NCI-H526 (cell line): ENCODE measurements at regions not wholly inside any gene's neighbourhood (a gene's known extent, or its start where the extent isn't known, plus 50 kb on each side); places are given as distances from the start of the nearest gene placed in this dataset.

Source experiments
- DNase-seq, 2 experiments: peaks; one replicate each; lab custom pipeline; 2025; lab: John Stamatoyannopoulos, UW

DNA sequence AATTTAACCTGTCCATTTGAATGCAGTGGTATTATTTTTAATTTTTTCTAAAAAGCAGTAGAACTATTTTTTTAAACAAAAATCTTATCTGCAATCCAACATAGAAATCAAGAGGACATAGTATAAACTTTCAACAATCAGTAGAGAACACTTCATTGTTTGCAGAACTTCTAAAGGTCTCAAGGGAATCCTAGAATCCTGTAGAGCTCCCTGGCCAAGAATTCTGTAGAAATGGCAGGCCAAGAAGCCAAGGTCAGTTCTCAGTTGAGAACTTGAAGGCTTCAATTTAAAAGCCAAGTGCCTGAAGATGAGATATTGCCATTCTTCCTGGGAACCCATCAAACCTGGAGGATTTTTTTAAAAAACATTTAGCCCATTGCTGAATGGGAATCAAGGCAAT is 199.2 kb upstream of the KLF4 start:
- no peak for DNase-seq

DNA sequence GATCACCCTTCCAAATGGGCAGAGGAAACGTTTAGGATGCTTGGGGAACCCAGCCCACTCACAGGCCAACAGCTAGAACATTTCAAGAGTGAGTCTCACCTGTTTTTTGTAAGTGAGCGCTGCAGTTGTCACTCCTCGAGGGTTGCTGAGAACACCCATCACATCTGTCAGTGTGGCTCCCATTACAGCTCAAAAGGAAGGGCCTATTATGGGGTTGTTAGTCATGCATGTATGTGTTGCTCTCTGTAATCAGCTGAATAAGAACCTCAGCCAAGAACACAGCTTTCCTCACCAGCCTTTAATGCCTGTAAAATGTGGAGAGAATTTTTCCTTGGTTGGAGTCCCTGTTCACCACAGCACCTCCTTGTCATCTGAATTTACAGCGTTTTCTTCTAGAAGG is 196.3 kb upstream of the KLF4 start:
- no peak for DNase-seq

DNA sequence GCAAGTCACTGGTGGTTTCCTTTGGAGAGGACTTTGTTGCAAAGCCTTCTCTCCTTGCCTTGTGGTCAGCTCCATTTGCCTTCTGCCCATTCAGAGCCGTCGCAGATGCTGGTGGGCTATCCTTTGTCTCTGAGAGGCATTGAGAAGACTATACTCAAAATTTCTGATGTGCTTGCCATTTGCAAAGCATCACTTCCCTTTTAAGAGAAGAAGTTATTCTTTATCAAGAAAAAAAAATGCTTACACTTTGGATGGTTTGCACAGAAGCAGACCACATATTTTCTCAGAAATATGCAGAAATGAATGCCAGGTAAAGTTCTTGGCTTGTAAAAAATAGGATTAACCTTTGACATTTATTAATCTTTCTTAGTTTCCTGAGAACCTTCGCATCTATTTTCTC is 195.8 kb upstream of the KLF4 start:
- no peak for DNase-seq

DNA sequence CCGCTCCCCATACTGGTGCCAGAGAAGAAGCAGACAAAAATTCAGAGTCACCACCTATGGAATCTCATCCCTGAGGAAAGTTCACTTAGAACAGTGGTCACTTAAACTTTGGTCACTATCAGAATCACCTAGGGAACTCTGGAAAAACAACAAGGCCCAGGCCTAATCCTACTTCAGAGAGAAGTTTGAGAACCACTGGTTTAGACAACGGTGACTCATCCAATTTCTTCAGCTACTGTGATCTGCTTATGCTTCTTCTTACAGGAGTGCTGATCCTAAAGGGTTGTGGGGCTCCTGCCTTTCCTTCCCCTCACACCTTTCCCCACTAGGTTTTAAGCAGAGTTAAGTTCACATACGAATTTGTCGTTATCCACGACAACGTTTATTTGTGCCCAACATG is 194.7 kb upstream of the KLF4 start:
- no peak for DNase-seq

DNA sequence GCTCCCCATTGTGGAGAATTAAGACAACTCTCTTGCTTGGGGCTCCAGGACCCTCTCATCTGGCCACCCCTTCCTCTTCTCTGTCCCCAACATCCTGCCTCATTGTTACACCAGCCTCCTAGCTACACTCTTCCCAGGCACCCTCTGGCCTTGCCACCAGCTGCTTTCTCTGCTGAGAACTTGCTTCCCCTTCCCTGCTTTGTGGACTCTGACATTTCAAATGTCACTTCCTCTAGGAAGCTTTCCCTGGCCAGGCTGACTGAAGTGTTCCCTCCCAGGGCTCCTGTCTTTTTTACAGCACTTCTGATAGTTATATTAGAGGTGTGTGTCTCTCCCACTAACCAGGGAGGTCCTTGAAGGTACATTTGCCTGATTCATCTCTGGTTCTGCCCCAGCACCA is 194.0 kb upstream of the KLF4 start:
- no peak for DNase-seq

DNA sequence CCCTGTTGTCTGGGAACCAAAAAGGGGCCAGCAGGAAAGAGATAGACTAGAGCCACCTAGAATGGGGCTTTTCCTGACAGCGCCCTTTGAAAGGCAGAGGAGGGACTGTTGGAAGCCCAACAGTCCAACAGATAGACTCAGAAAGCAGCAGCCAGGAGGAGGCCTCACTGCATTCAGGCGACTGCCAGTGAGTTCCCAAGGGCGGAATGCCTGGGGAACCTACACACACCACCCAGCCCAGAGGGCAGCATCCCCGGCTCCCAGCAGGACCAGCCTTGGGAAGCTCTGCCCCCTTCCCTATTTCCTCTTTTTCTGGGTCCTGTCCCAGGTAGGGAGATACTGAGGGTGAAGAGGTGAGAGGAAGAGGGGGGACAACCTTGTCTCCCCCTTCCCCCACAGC is 192.4 kb upstream of the KLF4 start:
- no peak for DNase-seq

DNA sequence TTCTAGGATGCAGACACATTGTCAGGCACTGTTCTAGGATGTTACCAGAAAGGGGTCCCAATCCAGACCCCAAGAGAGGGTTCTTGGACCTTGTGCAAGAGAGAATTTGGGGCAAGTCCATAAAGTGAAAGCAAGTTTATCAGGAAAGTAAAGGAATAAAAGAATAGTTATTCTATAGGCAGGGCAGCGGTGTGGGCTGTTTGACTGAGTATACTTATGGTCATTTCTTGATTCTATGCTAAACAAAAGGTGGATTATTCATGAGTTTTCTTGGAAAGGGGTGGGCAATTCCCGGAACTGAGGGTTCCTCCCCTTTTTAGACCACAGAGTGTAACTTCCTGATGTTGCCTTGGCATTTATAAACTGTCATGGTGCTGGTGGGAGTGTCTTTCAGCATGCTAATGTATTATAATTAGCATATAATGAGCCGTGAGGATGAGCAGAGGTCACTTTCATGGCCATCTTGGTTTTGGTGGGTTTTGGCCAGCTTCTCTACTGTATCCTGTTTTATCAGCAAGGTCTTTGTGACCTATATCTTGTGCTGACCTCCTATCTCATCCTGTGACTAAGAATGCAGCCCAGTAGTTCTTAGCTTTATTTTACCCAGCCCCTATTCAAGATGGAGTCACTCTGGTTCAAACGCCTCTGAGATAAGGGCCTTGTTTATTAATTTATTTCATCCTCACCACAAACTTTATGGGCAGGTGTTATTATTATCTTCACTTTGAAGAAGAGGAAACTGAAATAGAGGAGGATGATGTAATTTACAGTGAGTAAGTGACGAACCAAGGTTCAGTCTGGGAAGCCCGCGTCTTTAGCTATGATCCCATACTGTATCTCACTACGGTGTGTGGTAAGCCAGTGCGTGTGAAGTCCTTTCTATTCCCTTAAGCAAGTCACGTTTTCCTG is 186.0 kb upstream of the KLF4 start:
- no peak for DNase-seq

DNA sequence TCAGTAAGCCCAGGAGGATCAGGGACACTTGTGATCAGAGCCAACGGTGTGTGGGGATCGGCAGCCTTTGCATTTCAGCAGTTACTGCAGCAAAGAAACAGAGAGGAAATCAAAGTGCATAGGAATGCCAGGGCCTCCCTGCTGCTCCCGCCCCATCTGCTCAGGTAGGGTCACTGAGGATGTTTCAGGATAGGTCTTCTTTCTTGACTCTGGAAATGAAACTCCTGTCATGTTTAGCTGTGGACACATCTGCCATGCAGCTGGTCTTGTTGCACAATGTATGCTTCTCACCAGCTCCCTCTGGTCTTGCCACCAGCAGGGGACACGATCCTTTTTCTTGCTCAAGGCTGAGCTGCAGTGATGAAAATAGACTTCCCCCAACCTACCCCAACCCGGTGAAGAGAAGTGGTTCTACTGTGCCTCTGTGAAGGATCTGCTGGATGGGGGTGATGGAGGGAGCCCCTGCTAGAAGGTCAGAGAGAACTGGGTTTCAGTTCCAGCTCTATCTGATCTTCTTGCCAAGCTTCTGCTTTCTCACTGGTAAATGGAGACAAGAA is 185.2 kb upstream of the KLF4 start:
- no peak for DNase-seq

DNA sequence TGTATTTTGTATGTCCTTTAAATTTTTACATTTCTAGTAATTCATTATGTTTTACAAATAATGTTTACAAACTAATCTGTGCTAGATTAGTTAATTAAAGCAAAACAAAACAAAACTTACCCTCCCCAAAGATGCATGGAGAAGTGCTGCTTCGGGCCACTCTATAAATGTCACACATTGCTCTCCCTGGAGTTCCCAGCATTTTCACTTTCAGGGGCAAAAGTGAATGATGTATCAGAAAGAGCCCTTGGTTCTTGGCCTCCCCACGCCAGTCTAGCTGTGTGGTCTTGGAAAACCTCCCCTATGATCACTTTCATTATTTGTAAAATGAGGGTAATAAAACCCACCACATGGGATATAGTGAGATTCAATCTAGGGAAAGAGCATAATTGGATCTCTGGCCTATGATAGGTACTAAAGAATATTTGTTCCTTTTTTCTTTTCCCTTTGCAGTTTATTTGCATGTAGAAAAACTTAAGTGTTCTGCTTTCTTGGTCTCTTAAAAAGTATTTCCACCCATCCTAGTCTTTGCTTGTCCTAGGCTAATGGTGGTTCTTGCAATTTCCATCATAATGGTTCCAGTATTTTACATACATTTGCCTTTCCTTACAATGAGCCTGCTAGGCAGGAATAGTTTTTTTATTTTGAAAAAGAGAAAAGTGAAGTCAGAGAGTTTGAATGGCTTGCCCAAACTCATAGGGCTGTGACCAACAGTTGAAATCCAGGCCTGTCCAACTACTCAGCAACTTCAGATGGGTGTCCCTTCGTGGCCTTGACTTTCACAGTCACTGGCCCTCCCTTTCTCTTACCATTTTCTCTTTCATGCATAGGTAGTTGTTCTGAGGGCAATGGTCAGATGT is 184.5 kb upstream of the KLF4 start:
- DNase-seq, result no peak

DNA sequence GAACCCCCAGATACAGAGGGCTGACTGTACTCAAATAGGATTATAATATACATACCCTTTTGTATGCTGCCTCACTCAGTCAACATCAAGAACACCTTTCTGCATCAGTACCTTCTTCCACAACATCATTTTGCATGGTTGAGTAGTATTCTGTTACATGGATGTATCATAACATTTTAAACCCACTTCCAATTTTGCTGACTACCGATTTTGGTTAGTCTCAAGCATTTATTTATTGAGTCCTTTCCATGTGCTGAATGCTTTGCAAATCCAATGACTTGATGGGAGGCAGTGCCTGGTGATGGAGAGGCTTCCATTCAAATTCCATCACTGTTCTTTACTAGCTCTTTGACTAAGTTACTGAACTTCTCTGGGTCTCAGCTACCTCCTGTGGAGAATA is 182.0 kb upstream of the KLF4 start:
- DNase-seq, result no peak

DNA sequence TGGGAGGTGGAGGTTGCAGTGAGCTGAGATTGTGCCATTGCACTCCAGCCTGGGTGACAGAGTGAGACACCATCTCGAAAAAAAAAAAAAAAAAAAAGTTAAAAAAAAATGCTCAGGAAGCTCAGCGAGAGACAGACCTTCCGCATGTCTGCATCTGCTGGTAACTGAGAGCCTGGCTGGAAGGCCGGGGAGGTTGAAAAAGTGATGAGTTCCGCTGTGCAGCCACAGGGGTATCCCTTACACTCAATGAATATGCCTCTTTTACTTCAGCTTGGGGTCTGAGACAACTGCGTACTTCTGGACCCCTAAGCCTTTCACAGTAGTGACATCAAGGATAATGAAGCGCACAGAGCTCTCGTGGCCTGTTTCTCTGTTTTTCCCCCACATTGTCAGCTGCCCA is 179.9 kb upstream of the KLF4 start:
- DNase-seq, result no peak

DNA sequence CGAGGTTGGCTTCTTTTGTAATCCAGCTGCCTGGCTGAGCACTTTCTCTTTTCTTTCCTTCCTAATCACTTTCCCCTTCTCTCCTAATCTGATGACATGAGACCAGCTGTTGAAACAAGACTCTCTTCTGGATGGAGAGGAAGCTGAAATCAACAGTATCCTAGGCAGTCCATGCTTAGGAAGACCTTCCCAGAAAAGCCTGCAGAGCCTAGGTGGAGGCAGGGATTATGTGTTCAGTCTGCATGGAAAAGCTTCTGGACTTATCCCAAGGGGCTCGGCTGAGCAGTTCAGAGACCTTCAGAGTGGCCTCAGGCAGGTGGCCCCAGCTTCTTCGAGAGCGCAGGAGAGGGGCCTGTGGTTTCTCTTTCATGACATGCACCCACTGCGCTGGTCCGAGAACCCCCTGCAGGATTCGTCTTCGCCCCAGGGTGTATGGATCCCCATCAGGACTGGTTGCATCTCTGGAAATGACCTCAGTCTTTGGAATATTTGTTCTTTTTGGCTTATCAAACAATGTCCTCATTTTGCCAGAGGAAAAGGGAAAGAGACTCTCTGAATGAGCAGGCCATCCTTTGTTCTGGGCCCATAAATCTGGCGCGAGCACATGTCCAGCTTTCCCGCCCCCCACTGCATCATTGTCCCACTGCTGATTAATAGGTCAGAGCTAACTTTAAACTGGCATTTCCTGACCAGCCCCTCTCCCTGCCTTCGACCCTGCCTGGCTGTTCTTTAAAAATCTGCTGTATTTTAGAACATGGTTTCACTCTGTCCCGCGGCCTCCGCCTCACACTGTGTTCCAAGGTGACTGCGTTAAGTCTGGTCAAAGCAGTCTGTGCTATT is 177.9 kb upstream of the KLF4 start:
- DNase-seq, result no peak

DNA sequence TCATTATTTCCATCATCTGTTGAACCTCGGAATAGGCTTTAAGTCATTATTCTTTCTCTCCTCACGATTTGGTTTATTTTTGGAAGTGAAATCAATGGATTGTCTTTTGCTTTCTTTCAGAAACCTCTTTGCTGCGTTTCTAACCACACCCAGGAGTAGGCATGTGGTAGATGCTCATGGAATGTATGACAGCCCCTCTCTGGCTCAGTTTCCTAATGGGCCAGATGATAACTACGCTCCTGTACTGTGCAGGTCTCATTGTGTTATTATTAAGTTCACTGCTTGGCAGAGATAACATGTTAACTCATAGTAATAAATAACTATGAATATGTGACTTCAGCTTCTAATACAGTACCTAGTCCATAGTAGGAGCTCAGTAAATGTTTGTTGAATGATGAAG is 175.5 kb upstream of the KLF4 start:
- no peak for DNase-seq

DNA sequence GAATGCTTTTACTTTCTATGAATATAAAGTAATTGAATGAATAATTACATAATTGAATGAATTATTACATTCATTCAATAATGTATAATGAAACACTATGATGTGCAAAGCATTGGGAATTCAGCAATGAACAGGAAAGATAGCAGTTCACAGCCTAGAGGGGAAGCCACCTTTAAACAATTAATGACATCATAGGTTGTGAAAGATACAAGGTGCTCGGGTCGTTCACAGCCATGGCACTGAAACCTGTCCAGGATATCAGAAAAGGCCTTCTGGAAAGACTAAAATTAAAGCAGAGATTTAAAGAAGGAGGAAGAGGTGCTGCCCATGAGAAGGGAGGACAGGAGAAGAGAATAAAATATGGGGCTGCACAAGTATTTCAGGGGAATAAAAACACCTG is 171.4 kb upstream of the KLF4 start:
- no peak for DNase-seq

DNA sequence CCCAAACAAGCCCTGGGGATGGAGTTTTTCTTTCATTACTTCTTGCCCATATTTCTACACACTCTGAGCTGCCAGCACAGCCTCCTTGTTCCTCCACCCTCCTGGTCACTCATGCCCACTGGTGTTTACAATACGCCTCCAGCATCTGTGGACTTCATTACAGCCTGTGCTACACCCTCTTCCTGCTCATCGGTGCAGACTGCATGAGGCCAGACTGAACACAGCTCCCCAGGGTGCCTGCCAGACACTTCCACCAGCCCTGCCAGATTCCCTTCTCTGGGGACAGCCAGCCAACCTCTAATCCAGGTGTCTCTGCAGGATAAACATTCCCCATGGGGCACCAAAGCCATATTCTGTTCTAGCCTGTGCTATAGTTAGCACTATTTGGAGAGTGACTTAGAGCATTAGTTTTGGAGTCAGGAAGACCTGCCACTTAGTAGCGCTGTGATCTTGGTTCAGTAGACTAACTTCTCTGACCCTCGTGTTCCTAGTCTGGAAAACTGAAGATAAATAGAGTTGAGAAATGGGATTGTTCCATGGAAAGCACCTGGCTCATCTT is 163.8 kb upstream of the KLF4 start:
- DNase-seq, result no peak

DNA sequence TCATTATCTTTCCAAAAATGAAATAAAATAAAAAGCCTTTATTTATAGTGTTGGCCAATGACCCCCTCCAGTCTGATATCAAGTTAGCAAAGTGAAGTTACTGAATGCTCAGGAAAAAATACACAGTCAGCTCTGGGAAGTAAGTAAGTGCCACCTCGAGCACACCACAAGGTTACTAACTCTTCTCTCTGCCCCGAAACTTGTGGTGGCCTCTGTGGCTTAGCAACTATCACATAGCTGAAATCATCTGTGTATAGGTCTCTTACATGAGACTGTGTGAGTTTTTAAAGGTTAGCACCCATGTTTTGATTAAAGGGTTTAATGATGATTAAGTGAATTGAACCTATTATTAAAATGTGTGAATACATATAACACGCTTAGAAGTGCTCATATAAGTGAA is 161.4 kb upstream of the KLF4 start:
- DNase-seq, result no peak

DNA sequence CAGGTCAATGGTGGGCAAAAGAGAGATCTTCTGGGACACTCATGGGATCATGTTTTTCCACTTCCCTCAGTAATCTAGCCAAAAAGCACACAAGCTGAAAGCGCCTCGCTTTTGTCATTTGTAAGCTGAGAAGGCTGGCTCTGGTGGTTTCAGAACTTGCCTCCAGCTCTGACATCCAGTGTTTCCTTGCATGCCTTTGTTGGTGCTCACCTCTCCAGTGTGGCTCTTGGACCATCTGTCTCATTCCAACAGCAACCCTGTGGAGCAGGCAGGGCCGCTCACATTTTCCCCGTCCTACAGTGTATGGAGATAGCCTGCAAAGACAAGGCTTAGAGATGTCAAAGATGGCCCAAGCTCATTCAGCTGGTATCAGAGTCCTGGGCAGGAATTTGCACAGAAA is 160.8 kb upstream of the KLF4 start:
- no peak for DNase-seq

DNA sequence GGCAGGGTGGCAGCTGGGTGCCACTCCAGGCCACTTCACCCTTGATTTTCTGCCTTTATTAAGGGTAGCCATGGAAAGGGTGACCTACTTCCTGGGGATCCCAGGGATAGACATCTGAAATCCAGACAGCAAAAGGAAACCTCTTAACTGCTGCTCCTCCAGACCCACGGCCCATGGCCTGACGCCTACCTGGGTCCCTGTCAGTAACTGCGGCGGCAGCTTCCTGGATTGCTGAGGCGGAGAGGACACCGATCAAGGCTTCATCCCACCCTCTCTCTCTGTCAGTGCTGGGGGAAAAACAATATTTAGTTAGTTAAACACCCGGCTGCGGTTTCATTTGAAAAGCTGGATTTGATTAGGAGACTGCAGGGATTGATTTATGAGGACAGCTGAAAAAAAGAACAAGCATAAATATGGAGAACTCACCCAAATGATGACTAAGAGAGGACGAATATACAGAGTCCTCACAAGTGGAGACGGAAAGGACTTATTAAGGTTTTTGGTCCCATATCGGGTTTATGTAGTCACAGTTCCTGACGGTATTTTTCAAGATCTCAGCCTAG is 158.7 kb upstream of the KLF4 start:
- DNase-seq, result no peak

DNA sequence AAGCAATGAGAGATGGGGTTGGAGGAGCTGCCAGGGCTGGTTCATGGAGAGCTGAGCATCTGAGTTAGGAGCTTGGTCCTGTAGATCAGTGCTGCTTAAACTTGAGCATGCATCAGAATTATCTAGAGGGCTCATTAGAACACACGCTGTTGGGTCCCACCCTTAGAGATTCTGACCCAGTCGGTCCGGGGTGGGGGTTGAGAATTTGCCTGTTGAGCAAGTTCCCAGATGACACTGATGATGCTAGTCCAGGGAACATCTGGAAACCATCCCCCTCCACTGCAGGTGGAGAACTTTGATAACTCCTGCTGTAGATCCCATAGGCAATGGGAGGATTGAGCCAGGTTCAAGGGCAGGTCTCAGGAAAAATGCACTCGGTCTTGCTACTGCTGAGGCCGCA is 158.0 kb upstream of the KLF4 start:
- DNase-seq, result no peak

DNA sequence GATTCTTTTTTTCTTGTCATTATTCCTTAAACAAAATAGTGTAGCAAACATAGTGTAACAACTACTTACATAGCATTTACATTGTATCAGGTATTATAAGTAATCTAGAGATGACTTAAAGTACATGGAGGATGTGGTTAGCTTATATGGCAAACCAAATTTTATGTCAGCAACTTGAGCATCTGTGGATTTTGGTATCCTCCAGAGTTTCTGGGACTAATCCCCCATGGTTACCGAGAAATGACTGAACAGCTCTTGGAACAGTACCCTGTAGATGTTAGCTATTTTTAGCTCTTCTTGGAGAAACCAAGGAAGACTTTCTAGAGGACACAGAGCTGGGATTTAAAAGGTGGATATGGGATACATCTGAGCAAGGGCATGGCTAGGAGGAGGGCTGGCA is 157.6 kb upstream of the KLF4 start:
- no peak for DNase-seq

DNA sequence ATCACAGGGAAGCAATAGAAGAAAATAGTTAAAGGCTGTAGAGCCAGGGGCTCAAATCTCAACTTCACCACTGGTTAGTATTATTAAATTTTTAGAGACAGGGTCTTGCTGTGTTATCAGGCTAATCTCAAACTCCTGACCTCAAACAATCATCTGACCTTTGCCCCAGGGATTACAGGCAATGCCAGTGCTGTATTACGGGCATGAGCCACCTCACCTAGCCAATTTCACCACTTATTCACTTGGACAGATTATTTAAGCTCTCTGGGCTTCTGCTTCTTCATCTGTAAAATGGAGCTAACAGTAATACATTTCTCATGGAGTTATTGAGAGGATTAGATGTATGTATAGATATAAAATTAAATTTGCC is 155.9 kb upstream of the KLF4 start:
- no peak for DNase-seq
